Endothelial cell of umbilical vein (primary cell): ENCODE measurements at regions not wholly inside any gene's neighbourhood (a gene's known extent, or its start where the extent isn't known, plus 50 kb on each side); places are given as distances from the start of the nearest gene placed in this dataset.

ENCODE experiments used
- BruUV-seq: library from RNA; stranded (reverse); fragments of 400-500 nt; replicated peaks from 2 replicates; lab custom pipeline; 2021; lab: Mats Ljungman, UMichigan
- CTCF ChIA-PET: fragments of 300-600, 350-600 bp; sonication (Branson Sonifier 250); formaldehyde crosslinking; loops from one replicate; lab custom pipeline; 2021; ENCODE audit warnings: antibody characterized with exemption, inconsistent platforms; lab: Charles Lee
- POLR2A ChIA-PET: fragments of 300-600, 350-600 bp; sonication (Branson Sonifier 250); formaldehyde crosslinking; loops from one replicate; lab custom pipeline; 2021; ENCODE audit warnings: antibody characterized with exemption, inconsistent platforms; lab: Charles Lee
- DNase-seq: peaks from one replicate; pipeline ENCODE4 v3.0.0-alpha.2; 2011; ENCODE audit warnings: low read depth, low spot score
- FAIRE-seq: peaks from 2 replicates; lab custom pipeline; 2011; peaks lifted over from hg19 to GRCh38; lab: Jason Lieb, UNC
- H2AFZ ChIP-seq: 2 replicates; pipeline ENCODE4 v1.6.0; 2012; ENCODE audit warnings: low read depth, low read length, control low read depth, inconsistent platforms
- H3K27ac ChIP-seq: 2 replicates; pipeline ENCODE4 v1.5.1; 2011; ENCODE audit warnings: low read depth, mild to moderate bottlenecking, control low read depth, low read length, moderate library complexity; ENCODE audit not compliant: insufficient read depth
- H3K27me3 ChIP-seq, 2 experiments: 2 replicates each; pipeline versions ENCODE4 v1.6.0 to v1.6.1; 2011; ENCODE audit warnings: low read length in 2 of 2, mixed read lengths in 1 of 2; ENCODE audit not compliant: control insufficient read depth in 2 of 2, insufficient read depth in 2 of 2
- H3K36me3 ChIP-seq, 2 experiments: 2 replicates in 1 of 2; 3 replicates in 1 of 2; pipeline ENCODE4 v1.5.1; 2011; ENCODE audit warnings: low read length in 2 of 2, mild to moderate bottlenecking in 1 of 2, moderate library complexity in 1 of 2; ENCODE audit not compliant: control insufficient read depth in 2 of 2, insufficient read depth in 2 of 2; ENCODE audit errors: extremely low read depth in 1 of 2
- H3K4me1 ChIP-seq: 3 replicates; pipeline ENCODE4 v1.5.1; 2011; ENCODE audit warnings: mild to moderate bottlenecking, low read length; ENCODE audit not compliant: control insufficient read depth, insufficient read depth; ENCODE audit errors: extremely low read depth
- H3K4me2 ChIP-seq: 2 replicates; pipeline ENCODE4 v1.6.1; 2011; ENCODE audit warnings: low read length, control low read depth, mixed read lengths; ENCODE audit not compliant: insufficient read depth
- H3K4me3 ChIP-seq, 3 experiments: fragments of 200-600 bp in 1 of 3; sonication (generic), shearing (Covaris generic) in 1 of 3; replicated peaks in 1 of 3; 2 replicates each; pipeline ENCODE4 v1.5.1; 2011 to 2016; ENCODE audit warnings: control low read depth in 3 of 3, low read length in 3 of 3, mild to moderate bottlenecking in 2 of 3, inconsistent platforms in 1 of 3, low read depth in 1 of 3, moderate library complexity in 1 of 3; ENCODE audit not compliant: insufficient read depth in 1 of 3
- H3K79me2 ChIP-seq: 2 replicates; pipeline ENCODE4 v1.6.0; 2012; ENCODE audit warnings: low read length, inconsistent platforms; ENCODE audit not compliant: control insufficient read depth, insufficient read depth
- H3K9ac ChIP-seq: replicated peaks from 2 replicates; pipeline ENCODE3; 2011; ENCODE audit warnings: low read length, control low read depth; ENCODE audit not compliant: insufficient read depth; ENCODE audit errors: extremely low read depth
- H3K9me1 ChIP-seq: replicated peaks from 3 replicates; pipeline ENCODE4 v1.6.0; 2011; ENCODE audit warnings: mild to moderate bottlenecking, low read length; ENCODE audit not compliant: control insufficient read depth, insufficient read depth; ENCODE audit errors: extremely low read depth
- H3K9me3 ChIP-seq: replicated peaks from 2 replicates; pipeline ENCODE4 v1.5.1; 2012; ENCODE audit warnings: low read length, inconsistent platforms; ENCODE audit not compliant: control insufficient read depth, insufficient read depth
- H4K20me1 ChIP-seq: replicated peaks from 2 replicates; pipeline ENCODE3; 2011; ENCODE audit warnings: mild to moderate bottlenecking, low read length; ENCODE audit not compliant: control insufficient read depth, insufficient read depth; ENCODE audit errors: extremely low read depth
- EZH2 ChIP-seq: IDR thresholded peaks from 2 replicates; pipeline ENCODE4 v1.6.1; 2012; ENCODE audit warnings: borderline replicate concordance, low read depth, mild to moderate bottlenecking, moderate library complexity, low read length, inconsistent platforms; ENCODE audit not compliant: severe bottlenecking
- FOS ChIP-seq: IDR thresholded peaks from 2 replicates; pipeline ENCODE4 v1.6.1; 2011; ENCODE audit warnings: mild to moderate bottlenecking, low read length, moderate library complexity, borderline replicate concordance; ENCODE audit not compliant: insufficient read depth
- GATA2 ChIP-seq: IDR thresholded peaks from 2 replicates; pipeline ENCODE4 v1.7.0; 2011; ENCODE audit warnings: low read depth, mild to moderate bottlenecking, moderate library complexity, mixed read lengths, low read length; ENCODE audit not compliant: insufficient read length, insufficient read depth
- JUN ChIP-seq: IDR thresholded peaks from 2 replicates; pipeline ENCODE4 v1.6.1; 2011; ENCODE audit warnings: borderline replicate concordance, low read depth; ENCODE audit not compliant: insufficient read length, insufficient read depth
- MYC ChIP-seq: IDR thresholded peaks from one replicate; pipeline ENCODE4 v1.6.1; 2011; ENCODE audit warnings: mild to moderate bottlenecking, low read depth, low read length
- POLR2A ChIP-seq: IDR thresholded peaks from 2 replicates; pipeline ENCODE4 v1.6.1; 2012; ENCODE audit warnings: low read depth, mild to moderate bottlenecking, control low read depth, low read length
- POLR2AphosphoS5 ChIP-seq: IDR thresholded peaks from 2 replicates; pipeline ENCODE4 v1.6.1; 2012; ENCODE audit warnings: low read depth, mild to moderate bottlenecking, control low read depth, low read length, moderate library complexity; ENCODE audit not compliant: insufficient read depth
- dilution Hi-C: fragments of 300-500 bp; cut with MboI; formaldehyde crosslinking; loops from one replicate; pipeline ENCODE4 v1.15.0; 2019; ENCODE audit warnings: low sequenced_read_pairs; ENCODE audit not compliant: extremely low pct_ligation_motif_present
- intact Hi-C: fragments of 100-400 bp; cut with micrococcal nuclease; formaldehyde crosslinking; loops from one replicate; pipeline ENCODE4 v1.10.0; 2022
- TF ChIP-seq, protein P1 (sequence below): IDR thresholded peaks from 2 replicates; pipeline ENCODE4 v1.6.1; 2011; ENCODE audit not compliant: insufficient read depth, insufficient read length
- TF ChIP-seq, protein P2 (sequence below), 2 donors: IDR thresholded peaks; 1 replicate in 1 of 2; 2 replicates in 1 of 2; pipeline ENCODE4 v1.5.1; 2011; ENCODE audit warnings: low read length in 2 of 2, mild to moderate bottlenecking in 2 of 2, moderate library complexity in 2 of 2, control low read depth in 1 of 2, inconsistent platforms in 1 of 2, low read depth in 1 of 2; ENCODE audit not compliant: insufficient read depth in 1 of 2; ENCODE audit errors: extremely low read depth in 1 of 2

DNA sequence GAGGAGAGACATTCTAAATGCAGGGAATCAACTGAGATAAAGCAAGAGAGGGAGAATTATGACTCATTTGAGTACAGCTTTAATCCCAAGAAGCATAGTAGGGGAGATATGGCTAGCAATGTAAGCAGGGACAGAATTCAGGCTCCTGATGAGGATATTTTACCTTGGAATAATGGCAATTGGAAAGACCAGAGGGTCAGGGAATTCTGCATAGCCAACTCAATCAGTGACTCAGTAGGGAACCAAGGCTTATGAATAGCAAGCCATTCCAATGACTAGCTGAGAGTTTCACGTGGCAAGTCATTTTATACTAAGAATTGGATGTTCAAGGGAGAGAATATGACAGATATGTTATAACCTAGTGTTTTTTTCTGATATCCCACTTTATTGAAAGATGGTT is 563.8 kb upstream of the NETO1 start:
- no peak for DNase-seq

More for the DNA sequence above, 563.8 kb upstream of the NETO1 start:
- TF ChIP-seq POLR2AphosphoS5: no peak
- no peak for TF ChIP-seq JUN
- TF ChIP-seq FOS: no peak
- TF ChIP-seq EZH2: no peak
- no peak for TF ChIP-seq MYC
- no peak for TF ChIP-seq GATA2
- TF ChIP-seq, protein P1, sequence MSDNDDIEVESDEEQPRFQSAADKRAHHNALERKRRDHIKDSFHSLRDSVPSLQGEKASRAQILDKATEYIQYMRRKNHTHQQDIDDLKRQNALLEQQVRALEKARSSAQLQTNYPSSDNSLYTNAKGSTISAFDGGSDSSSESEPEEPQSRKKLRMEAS: no peak
- TF ChIP-seq, protein P2, sequence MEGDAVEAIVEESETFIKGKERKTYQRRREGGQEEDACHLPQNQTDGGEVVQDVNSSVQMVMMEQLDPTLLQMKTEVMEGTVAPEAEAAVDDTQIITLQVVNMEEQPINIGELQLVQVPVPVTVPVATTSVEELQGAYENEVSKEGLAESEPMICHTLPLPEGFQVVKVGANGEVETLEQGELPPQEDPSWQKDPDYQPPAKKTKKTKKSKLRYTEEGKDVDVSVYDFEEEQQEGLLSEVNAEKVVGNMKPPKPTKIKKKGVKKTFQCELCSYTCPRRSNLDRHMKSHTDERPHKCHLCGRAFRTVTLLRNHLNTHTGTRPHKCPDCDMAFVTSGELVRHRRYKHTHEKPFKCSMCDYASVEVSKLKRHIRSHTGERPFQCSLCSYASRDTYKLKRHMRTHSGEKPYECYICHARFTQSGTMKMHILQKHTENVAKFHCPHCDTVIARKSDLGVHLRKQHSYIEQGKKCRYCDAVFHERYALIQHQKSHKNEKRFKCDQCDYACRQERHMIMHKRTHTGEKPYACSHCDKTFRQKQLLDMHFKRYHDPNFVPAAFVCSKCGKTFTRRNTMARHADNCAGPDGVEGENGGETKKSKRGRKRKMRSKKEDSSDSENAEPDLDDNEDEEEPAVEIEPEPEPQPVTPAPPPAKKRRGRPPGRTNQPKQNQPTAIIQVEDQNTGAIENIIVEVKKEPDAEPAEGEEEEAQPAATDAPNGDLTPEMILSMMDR (IDR thresholded peaks at IDR 0.05; ENCODE audit: extremely low read depth in 1 of 2, insufficient read depth in 1 of 2, low read depth in 1 of 2, low read length in 2 of 2): no peak
- no peak for TF ChIP-seq POLR2A
- BruUV-seq: no TSS peak
- H3K4me2 ChIP-seq: no peak overlapping the region
- intact Hi-C loops (no loop called here), dilution Hi-C loops (no loop called here)
- peaks cover 5% of the 10 kb centered on the region for H3K9me3 ChIP-seq
- no peak overlapping the region for H3K27ac ChIP-seq
- no peaks in the 10 kb centered on the region for H3K9me1 ChIP-seq
- H4K20me1 ChIP-seq: no peaks in the 10 kb centered on the region
- H2AFZ ChIP-seq: no peak overlapping the region
- ChIA-PET CTCF (no interaction called here), POLR2A (no interaction called here)
- H3K36me3 ChIP-seq: no peaks in the 10 kb centered on the region
- no peak overlapping the region for H3K9ac ChIP-seq
- no peaks in the 10 kb centered on the region for H3K27me3 ChIP-seq
- H3K4me1 ChIP-seq: no peaks in the 10 kb centered on the region
- FAIRE-seq: no peak
- H3K79me2 ChIP-seq: no peaks in the 10 kb centered on the region
- H3K4me3 ChIP-seq: no peak overlapping the region
